ENCODE measurements at regions not wholly inside any gene's neighbourhood (a gene's known extent, or its start where the extent isn't known, plus 50 kb on each side); places are given as distances from the start of the nearest gene placed in this dataset.

DNA sequence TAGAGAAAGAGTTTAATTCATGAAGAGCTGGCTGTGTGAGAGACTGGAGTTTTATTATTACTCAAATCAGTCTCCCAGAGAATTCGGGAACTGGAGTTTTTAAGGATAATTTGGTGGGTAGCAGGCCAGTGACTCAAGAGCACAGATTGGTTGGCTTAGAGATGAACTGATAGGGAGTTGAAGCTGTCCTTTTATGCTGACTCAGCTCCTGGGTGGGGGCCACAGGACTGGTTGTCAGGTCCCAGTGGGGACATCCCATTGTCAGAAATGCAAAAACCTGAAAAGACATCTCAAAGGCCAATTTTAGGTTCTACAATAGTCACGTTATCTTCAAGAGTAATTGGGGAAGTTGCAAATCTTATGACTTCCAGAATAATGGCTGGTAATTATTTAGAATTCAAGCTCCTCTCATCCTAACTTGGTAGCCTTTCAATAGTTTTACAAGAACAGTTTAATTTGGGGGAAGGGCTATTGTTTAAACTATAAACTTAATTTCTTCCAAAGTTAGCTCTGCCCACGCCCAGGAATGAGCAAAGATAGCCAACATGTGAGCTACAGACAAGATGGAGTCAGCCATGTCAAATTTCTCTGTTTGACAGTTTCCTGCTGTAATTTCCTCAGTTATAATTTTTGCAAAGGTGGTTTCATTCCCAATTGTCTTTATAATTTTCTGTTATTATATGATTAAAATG, 149.4 kb upstream of the SLC39A10 start:
- TF ChIP-seq CTCF (IDR thresholded peaks at IDR 0.05): no peak
- Mint-ChIP-seq H3K4me3 (no peak overlapping the region), H3K36me3 (ENCODE audit: low read depth) (no peaks in the 10 kb centered on the region), H3K27ac (no peak overlapping the region), H3K9me3 (peaks cover 3% of the 10 kb centered on the region), H3K4me1 (no peaks in the 10 kb centered on the region), H3K27me3 (ENCODE audit: low read depth, poor library complexity) (peaks cover 3% of the 10 kb centered on the region)
- DNase-seq: no peak

- Mint-ChIP-seq H3K27me3 (ENCODE audit: low read depth, poor library complexity) (peaks cover 3% of the 10 kb centered on the region), H3K27ac (no peak overlapping the region), H3K9me3 (peaks cover 3% of the 10 kb centered on the region), H3K4me3 (no peak overlapping the region), H3K4me1 (no peaks in the 10 kb centered on the region), H3K36me3 (ENCODE audit: low read depth) (no peaks in the 10 kb centered on the region)
- TF ChIP-seq CTCF (IDR thresholded peaks at IDR 0.05): no peak
- no peak for DNase-seq
Observed at GRCh38 chr2:195505701-195506100, 151.3 kb upstream of the SLC39A10 start.

DNA sequence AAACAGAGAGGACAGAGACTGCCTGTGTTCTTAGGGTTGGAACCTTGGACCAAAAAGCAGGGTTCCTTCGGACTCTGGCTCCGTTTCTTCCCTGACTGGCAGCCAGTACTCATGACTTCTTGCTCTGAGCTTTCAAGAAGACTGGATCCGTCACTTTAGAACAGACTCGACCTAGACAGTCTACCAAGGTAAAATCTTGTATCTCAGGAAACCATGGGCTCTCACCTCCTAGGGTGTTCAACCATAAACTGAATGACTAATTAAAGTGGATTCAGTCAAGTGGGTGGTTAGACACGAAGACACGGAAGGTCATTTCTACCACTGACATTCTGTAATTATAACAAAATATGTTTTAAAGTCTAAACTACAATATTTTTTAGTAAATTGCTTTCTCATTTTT, 153.8 kb upstream of the SLC39A10 start:
- Mint-ChIP-seq H3K4me3 (no peak overlapping the region), H3K27ac (no peak overlapping the region), H3K9me3 (no peaks in the 10 kb centered on the region), H3K27me3 (ENCODE audit: low read depth, poor library complexity) (no peaks in the 10 kb centered on the region), H3K36me3 (ENCODE audit: low read depth) (no peaks in the 10 kb centered on the region), H3K4me1 (no peaks in the 10 kb centered on the region)
- no peak for DNase-seq
- no peak for TF ChIP-seq CTCF (IDR thresholded peaks at IDR 0.05)

- H3K9me3 Mint-ChIP-seq: no peaks in the 10 kb centered on the region
- H3K4me1 Mint-ChIP-seq: no peaks in the 10 kb centered on the region
- TF ChIP-seq CTCF (IDR thresholded peaks at IDR 0.05): no peak
- H3K27me3 Mint-ChIP-seq (ENCODE audit: low read depth, poor library complexity): no peaks in the 10 kb centered on the region
- no peak overlapping the region for H3K27ac Mint-ChIP-seq
- H3K36me3 Mint-ChIP-seq (ENCODE audit: low read depth): no peaks in the 10 kb centered on the region
- no peak overlapping the region for H3K4me3 Mint-ChIP-seq
- DNase-seq: no peak
Observed at GRCh38 chr2:195501746-195502145, 155.3 kb upstream of the SLC39A10 start.

GRCh38 chr2:195500879-195501278, 156.1 kb upstream of the SLC39A10 start:
- H3K36me3 Mint-ChIP-seq (ENCODE audit: low read depth): no peaks in the 10 kb centered on the region
- no peaks in the 10 kb centered on the region for H3K4me1 Mint-ChIP-seq
- no peaks in the 10 kb centered on the region for H3K27me3 Mint-ChIP-seq (ENCODE audit: low read depth, poor library complexity)
- TF ChIP-seq CTCF (IDR thresholded peaks at IDR 0.05): no peak
- H3K27ac Mint-ChIP-seq: no peak overlapping the region
- no peak overlapping the region for H3K4me3 Mint-ChIP-seq
- DNase-seq: no peak
- H3K9me3 Mint-ChIP-seq: no peaks in the 10 kb centered on the region

GRCh38 chr2:195498839-195499490, 158.1 kb upstream of the SLC39A10 start:
- Mint-ChIP-seq H3K27ac (no peak overlapping the region), H3K36me3 (ENCODE audit: low read depth) (no peaks in the 10 kb centered on the region), H3K27me3 (ENCODE audit: low read depth, poor library complexity) (no peaks in the 10 kb centered on the region), H3K4me1 (no peaks in the 10 kb centered on the region), H3K4me3 (no peak overlapping the region), H3K9me3 (no peaks in the 10 kb centered on the region)
- no peak for TF ChIP-seq CTCF (IDR thresholded peaks at IDR 0.05)
- DNase-seq: no peak
